ENCODE measurements at regions not wholly inside any gene's neighbourhood (a gene's known extent, or its start where the extent isn't known, plus 50 kb on each side); places are given as distances from the start of the nearest gene placed in this dataset.

- TF ChIP-seq MAX (IDR thresholded peaks at IDR 0.05; ENCODE audit: low read depth, low read length) (no peak), POLR2A (IDR thresholded peaks at IDR 0.05; ENCODE audit: extremely low read depth, insufficient read length) (no peak), MYC (IDR thresholded peaks at IDR 0.05; ENCODE audit: low read depth, low read length) (no peak)
- TF ChIP-seq, protein P1, sequence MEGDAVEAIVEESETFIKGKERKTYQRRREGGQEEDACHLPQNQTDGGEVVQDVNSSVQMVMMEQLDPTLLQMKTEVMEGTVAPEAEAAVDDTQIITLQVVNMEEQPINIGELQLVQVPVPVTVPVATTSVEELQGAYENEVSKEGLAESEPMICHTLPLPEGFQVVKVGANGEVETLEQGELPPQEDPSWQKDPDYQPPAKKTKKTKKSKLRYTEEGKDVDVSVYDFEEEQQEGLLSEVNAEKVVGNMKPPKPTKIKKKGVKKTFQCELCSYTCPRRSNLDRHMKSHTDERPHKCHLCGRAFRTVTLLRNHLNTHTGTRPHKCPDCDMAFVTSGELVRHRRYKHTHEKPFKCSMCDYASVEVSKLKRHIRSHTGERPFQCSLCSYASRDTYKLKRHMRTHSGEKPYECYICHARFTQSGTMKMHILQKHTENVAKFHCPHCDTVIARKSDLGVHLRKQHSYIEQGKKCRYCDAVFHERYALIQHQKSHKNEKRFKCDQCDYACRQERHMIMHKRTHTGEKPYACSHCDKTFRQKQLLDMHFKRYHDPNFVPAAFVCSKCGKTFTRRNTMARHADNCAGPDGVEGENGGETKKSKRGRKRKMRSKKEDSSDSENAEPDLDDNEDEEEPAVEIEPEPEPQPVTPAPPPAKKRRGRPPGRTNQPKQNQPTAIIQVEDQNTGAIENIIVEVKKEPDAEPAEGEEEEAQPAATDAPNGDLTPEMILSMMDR (IDR thresholded peaks at IDR 0.05; ENCODE audit: low read depth, low read length): no peak
- DNase-seq (ENCODE audit: low read depth): no peak
- H3K4me3 ChIP-seq (ENCODE audit: low read depth, low read length): no peak overlapping the region
These were observed 157.2 kb upstream of the EMCN start for GRCh38 chr4:100674976-100675375.

- H3K4me3 ChIP-seq (ENCODE audit: low read depth, low read length): no peak overlapping the region
- DNase-seq (ENCODE audit: low read depth): no peak
- no peak for TF ChIP-seq POLR2A (IDR thresholded peaks at IDR 0.05; ENCODE audit: extremely low read depth, insufficient read length)
- TF ChIP-seq MAX (IDR thresholded peaks at IDR 0.05; ENCODE audit: low read depth, low read length): no peak
- TF ChIP-seq, protein P1 (IDR thresholded peaks at IDR 0.05; ENCODE audit: low read depth, low read length): no peak
- no peak for TF ChIP-seq MYC (IDR thresholded peaks at IDR 0.05; ENCODE audit: low read depth, low read length)
These were observed 139.4 kb upstream of the EMCN start for GRCh38 chr4:100657187-100657586.

- no peak for DNase-seq (ENCODE audit: low read depth)
- no peak overlapping the region for H3K4me3 ChIP-seq (ENCODE audit: low read depth, low read length)
- TF ChIP-seq, protein P1 (IDR thresholded peaks at IDR 0.05; ENCODE audit: low read depth, low read length): no peak
- no peak for TF ChIP-seq MAX (IDR thresholded peaks at IDR 0.05; ENCODE audit: low read depth, low read length)
- no peak for TF ChIP-seq MYC (IDR thresholded peaks at IDR 0.05; ENCODE audit: low read depth, low read length)
- TF ChIP-seq POLR2A (IDR thresholded peaks at IDR 0.05; ENCODE audit: extremely low read depth, insufficient read length): no peak
These were observed 133.8 kb upstream of the EMCN start for GRCh38 chr4:100651499-100652175.

DNA sequence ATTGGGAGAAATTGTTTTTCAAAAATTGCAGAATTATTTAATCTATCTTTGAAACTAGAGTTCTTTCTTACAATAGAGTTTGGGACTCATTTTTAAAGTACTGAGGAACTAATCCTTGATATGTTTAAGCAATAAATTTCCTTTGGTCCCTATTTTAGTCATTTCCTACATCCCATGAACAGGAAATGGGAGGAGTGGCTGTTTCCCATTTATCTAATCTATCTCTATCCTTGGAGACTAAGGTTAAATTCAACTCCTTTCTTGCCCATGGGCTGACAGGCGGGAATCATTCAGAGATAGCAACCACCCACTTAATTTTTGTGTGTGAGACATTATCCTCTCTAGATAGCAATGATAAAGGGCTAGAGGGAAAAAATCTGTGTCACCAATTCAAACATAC lies 131.6 kb upstream of the EMCN start:
- H3K4me3 ChIP-seq (ENCODE audit: low read depth, low read length): no peak overlapping the region
- TF ChIP-seq, protein P1 (IDR thresholded peaks at IDR 0.05; ENCODE audit: low read depth, low read length): no peak
- no peak for TF ChIP-seq POLR2A (IDR thresholded peaks at IDR 0.05; ENCODE audit: extremely low read depth, insufficient read length)
- DNase-seq (ENCODE audit: low read depth): no peak

DNA sequence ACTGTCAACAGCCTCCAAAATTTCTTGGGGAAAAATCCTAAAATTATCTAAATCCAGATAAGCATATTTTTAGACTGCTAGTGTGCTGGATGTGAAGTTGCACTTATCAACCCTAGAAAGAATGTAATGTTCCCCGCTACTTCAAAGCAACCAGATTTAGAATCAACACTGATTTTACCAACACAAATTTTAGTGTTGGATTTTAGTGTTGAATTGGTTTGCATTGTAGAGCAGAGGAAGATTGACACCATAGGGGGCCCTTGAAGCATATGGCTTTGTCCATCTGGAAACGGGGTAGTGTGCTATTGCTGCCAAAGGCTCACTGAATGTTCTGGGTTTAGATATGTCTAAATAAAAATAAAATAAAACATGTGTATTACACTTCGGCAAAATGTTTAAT lies 126.3 kb upstream of the EMCN start:
- no peak overlapping the region for H3K4me3 ChIP-seq (ENCODE audit: low read depth, low read length)
- no peak for DNase-seq (ENCODE audit: low read depth)
- TF ChIP-seq MYC (IDR thresholded peaks at IDR 0.05; ENCODE audit: low read depth, low read length) (no peak), MAX (IDR thresholded peaks at IDR 0.05; ENCODE audit: low read depth, low read length) (no peak), POLR2A (IDR thresholded peaks at IDR 0.05; ENCODE audit: extremely low read depth, insufficient read length) (no peak)
- TF ChIP-seq, protein P1 (IDR thresholded peaks at IDR 0.05; ENCODE audit: low read depth, low read length): no peak

DNA sequence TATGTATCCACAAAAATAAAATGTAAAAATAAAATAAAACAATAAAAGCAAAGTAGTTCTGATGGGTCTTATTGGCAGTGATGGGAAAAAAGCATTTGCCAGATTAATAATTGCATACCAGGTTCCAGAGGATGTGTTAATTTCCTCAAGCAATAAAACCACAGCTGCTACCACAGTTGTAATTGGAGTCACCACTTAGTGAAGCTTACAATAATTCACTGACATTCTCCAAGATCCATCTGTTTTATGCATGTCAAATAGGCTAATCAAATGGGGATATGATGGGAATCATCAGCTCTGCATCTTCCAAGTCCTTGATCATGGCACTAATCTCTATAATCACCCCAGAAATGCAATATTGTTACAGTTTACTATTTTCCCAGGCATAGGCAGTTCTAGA lies 123.5 kb upstream of the EMCN start:
- no peak overlapping the region for H3K4me3 ChIP-seq (ENCODE audit: low read depth, low read length)
- no peak for DNase-seq (ENCODE audit: low read depth)
- no peak for TF ChIP-seq POLR2A (IDR thresholded peaks at IDR 0.05; ENCODE audit: extremely low read depth, insufficient read length)
